ENCODE measurements at regions not wholly inside any gene's neighbourhood (a gene's known extent, or its start where the extent isn't known, plus 50 kb on each side); places are given as distances from the start of the nearest gene placed in this dataset.
"Not testable (repeated sequence)": the region's sequence is repeated elsewhere in the genome, so short reads cannot be mapped to it uniquely, and the experiment has no call there.

DNA sequence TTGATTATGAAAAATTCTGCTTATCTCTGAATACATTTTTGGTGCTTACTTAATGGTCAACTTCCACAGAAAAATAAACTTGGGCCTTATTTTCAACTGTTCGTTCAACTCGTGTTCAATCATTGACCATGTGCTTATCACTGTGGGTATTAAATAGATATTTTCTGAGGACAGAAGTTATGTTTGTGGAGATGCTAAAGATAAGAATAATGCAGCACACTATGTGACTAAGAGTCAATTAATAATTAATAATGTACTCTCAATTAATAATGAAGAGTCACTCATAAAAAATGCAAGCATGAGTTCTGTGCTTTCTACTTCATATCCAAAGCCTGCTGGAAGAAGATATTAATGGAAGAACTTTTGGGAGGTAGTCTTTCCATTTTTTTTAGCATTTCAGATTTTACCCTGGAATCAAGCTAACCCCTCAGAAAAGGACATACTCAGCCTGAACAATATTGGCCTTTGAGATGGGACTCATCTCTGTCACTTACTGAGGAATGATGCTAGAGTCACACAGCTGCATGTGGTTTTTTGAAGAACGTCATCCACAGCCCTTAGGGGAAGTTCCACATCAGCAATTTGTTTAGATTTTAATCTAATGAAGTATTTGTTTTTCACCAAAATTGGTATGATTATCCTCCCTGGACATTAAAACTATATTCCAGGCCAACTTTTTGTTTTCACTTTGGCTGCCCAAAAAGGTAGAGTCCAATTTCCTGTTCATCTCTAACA lies 191.9 kb upstream of the CRIM1 start:
- DNase-seq: no peak

DNA sequence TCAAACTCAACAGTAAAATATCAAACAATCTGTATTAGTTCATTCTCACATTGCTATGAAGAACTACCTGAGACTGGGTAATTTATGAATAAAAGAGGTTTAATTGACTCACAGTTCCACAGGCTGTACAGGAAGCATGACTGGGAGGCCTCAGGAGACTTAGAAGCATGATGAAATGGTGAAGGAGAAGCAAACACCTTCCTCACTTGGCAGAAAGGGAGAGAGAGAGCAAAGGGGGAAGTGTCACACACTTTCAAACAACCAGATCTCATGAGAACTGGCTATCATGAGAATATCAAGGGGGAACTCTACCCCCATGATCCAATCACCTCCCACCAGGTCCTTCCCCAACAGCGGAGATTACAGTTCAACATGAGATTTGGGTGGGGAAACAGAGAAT lies 198.5 kb upstream of the CRIM1 start:
- DNase-seq: not testable (repeated sequence)

DNA sequence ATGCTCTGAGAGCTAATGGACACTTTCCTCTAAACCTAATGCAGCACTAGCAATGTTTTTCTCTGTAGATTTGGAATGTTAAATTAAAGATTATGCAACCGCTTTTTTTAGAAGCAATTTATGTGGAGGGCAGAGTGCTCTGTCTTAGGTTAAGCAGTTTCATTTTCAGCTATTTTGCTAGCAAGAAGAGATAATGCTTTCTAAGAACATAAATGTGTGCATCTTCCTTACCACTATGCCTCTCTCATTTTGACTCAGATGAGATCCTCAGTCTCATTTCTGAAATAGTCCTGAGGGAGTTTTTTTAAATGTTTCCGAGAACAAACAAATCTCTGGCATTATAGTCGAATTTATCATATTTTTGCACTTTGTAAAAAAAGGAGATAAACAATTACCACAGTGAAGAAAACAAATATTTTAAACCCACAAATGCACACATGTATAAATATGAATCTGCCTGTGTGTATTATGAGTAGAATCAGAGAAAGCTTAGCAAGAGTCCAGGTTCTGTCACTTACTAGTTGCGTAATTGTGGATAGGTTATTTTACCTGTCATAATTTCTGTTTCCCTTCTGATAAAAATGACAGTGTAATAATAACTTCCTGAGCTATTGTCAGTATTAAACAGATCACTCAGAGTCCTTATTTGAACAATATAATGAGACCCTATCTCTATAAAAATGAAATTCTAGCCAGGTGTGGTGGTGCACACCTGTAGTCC lies 207.7 kb upstream of the CRIM1 start:
- no peak for DNase-seq

DNA sequence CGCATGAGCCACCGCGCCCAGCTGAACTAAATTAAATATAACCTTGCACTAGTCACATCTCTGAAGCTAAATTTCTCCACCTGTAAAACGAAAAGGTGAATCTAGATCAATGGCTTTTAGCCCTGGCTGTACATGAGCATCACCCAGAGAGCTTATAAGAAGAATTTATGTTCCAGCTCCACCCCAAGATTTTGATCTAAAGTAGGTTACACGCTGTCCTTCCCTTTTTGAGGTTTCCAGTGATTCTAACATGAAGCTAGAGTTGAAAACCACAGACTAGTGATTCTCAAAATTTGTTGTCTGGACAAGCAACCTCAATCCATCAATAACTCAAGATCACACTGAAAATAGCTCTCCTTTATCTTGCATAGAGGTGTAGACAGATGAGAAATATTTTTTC lies 208.8 kb upstream of the CRIM1 start:
- no peak for DNase-seq

DNA sequence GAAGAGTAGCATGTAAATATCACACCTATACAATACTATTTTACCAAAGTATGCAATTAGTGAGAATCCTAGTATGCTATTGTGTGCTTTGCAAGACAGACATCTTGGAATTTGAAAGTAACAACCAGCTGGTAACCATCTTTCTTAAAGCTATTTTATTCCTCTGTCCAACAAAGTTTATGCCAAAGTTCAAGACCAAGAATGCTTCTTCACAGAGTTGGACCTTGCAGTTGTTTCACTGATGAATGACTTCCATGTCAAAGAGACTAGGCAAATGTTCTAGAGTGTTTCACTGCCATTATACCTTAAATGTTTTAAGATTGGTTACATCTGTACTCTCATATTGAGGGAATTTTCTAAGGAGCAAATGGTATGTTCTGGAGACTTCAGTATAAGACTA lies 215.2 kb upstream of the CRIM1 start:
- DNase-seq: no peak

DNA sequence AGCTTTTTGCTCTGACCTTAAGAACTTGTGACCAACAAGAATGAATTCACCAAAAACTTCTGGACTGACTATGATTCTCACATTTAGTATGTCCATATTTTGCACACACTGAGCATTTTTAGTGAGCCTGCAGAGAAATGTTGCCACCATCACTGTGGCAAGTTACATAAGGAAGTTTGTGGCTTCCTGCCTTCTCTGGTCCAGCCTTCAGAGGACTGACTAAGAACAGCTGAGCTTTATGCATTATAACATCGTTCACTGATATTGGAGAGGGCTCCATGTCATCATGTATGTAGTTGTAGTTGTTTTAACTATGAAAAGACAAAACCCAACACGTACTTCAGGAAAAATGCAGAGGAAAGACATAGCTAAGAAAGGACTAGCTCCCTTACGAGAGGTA lies 218.0 kb upstream of the CRIM1 start:
- DNase-seq: no peak

DNA sequence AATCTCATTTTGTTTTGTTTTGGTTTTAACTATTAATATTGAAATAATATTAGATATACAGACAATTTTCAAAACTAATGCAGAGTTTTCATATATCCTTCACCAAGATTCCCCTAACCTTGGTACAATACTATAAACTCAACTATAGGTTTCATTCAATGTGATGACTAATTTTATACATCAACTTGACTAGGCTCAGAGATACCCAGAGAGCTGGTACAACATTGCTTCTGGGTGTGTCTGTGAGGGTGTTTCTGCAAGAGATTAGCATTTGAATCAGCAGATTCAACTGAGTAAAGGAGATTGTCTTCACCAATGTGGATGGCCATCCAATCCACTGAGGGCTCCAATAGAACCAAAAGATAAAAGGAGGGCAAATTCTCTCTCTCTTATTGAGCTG lies 221.3 kb upstream of the CRIM1 start:
- DNase-seq: no peak

DNA sequence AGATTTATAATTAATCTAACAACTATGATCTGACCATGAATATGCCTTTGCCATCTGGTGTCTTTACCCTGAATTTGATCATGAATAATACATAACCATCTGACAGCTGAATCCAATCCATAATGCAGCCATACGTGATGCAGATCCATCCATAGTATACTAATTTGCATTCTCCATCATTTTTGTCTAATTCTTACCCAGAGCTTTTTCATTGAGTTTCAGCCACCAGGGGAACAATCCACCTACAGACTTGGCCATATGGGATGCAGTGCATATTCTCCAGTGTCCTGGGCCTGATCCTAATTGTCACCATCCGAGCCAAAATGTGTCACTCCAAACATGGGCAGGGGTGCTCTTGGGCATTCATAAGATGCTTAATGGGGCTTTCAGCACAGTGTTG lies 227.2 kb upstream of the CRIM1 start:
- no peak for DNase-seq

DNA sequence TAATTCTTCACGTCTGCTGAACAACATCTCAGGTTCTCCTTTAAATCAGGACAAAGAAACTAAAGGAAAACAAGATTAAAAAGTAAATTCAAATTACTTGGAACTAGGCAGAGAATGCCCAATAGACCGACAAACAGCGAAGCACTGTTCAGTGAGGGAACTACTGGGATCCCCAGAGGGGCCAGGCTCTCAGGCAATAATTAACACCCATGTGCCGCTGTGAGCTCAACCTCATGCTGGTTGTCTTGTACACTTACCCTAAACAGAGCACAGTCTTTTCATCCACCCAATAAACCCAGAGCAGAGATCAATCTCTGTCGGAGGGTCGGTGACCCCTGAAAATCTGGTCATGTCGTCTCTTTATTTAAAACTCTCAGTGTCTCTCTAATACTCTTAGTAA lies 229.9 kb upstream of the CRIM1 start:
- no peak for DNase-seq

DNA sequence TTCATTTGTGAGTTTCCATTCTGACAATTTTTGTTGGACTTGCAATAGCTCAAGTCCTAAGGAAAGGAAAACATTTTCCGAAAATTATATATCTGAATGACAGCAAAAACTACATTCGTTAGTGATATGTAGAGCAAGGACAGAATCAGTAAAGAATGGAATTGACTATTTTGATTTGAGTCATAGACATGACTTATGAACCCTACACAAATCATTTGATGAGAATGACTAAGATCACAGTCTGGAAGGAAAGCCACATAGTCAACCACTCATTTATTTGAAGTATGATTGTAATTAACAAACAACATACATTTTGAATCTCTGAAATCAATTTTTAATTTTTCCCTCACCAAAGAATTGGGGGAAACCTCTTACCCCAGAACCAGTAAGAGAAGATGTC lies 231.6 kb upstream of the CRIM1 start:
- DNase-seq: no peak

DNA sequence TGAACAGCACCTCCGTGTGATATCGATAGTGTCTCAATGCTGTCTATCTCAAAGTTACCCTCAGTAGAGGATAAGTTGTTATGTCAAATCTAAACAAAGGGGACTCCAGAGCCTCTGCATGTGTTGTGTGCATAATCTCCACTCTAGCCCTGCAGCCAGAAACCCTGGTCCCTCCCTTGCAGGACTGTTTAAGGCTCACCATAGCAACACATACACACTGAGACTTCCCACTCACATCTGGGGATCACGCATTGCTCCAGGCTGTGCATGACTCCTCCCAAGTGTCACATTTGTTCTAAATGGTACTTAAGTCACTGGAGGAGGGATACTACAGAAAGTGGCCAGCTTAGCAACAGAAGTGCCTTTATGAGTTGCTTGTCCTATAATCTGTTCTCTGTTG lies 258.6 kb upstream of the CRIM1 start:
- DNase-seq: no peak

DNA sequence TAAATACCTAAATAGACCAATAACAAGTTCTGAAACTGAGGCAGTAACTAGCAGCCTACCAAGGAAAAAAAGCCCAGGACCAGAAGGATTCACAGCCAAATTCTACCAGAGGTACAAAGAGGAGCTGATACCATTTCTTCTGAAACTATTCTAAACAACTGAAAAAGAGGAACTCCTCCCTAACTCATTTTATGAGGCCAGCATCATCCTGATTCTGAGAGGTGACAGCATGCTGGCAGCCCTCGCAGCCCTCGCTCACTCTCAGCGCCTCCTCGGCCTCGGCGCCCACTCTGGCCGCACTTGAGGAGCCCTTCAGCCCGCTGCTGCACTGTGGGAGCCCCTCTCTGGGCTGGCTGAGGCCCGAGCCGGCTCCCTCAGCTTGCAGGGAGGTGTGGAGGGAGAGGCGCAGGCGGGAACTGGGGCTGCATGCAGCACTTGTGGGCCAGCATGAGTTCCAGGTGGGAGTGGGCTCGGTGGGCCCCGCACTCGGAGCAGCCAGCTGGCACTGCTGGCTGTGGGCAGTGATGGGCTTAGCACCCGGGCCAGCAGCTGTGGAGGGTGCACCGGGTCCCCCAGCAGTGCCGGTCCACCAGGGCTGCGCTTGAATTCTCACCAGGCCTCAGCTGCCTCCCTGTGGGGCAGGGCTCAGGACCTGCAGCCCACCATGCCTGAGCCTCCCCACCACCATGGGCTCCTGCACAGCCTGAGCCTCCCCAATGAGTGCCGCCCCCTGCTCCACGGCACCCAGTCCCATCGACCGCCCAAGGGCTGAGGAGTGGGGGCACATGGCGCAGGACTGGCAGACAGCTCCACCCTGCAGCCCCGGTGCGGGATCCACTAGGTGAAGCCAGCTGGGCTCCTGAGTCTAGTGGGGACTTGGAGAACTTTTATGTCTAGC lies 263.5 kb upstream of the CRIM1 start:
- not testable (repeated sequence) for DNase-seq

DNA sequence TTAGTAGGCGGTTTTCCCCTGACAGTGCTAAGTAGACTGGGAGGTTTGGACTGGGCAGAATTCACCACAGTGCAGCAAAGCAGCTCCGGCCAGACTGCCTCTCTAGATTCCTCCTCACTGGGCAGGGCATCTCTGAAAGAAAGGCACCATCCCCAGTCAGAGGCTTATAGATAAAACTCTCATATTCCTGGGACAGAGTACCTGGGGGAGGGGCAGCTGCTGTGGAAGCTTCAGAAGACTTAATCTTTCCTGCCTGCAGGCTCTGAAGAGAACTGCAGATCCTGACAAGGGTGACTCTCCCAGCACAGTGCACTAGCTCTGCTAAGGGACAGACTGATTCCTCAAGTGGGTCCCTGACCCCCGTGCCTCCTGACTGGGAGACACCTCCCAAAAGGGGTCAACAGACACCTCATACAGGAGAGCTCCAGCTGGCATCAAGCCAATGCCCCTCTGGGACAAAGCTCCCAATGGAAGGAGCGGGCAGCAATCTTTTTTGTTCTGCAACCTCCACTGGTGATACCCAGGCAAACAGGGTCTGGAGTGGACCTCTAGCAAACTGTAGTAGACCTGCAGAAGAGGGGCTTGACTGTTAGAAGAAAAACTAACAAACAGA lies 266.8 kb upstream of the CRIM1 start:
- no peak for DNase-seq

DNA sequence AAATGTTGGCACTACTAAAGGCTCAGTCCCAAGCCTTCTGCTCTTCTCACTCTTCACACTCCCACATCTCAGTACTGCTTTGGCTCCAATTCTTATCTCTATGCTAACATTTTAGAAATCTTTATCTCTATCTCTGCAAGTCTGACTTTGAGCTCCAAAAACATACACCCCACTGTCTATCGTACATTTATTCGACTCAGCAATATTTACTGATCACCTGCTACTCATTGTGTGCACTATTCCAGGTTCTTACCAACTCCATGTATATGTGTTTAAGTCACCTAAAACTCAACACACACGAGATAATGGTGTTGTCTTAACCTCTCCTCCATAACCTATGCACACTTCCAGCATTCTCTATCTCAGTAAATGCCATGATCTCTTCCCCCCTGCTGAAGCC lies 268.2 kb upstream of the CRIM1 start:
- no peak for DNase-seq

DNA sequence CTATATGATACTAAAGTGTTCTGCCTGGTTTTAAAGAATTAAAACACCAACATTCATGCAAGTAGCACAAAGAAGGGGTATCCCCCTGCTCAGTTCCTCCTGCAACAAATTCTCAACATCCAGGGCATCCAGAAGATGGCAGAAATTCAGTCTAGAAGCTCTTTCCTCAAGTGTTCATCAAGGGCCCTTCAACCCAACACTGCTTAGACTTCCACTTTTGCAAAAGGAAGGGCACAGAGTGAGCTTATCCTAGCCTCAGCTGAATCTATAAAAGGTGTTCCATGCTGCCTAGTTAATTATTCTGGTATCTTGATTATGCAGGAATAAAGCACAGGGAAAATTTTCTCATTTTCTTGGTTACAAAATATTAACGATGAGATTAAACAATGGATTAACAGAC lies 275.8 kb upstream of the CRIM1 start:
- no peak for DNase-seq

DNA sequence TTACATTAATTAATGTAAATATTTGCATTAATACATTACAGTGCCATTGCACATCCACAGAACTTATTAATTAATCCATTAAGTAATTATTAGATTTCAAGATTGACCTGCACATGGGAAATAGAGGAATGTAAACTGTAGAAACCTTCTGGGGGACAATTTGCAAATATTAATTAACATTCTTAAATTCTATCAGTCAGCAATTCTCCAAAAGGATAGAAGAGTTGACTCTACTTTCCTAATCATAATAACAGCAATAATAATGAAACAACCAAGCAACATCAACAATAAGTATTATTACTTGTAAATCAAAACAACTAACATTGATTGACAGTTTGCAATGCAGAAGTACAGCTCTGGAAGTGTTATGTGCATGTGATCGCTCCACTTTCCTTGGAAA lies 281.6 kb upstream of the CRIM1 start:
- no peak for DNase-seq

DNA sequence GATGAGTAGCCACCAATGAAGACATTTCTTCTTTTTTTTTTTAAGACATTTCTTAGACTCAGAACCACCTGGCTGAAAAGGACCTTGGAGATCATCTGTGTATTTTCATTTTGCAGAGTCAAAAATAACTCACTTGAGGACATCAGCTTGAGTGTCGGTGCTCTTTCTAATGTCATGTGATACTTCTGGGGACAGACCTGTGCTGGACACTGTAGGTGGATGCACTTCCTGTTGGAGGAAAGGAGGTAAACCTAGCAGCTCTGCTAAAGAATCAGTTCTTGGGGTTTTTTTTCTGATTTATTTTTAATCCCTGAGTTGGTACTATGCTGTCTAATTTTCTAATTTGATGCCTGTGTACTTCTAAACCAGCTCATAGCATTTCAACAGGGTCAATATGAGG lies 283.9 kb upstream of the CRIM1 start:
- DNase-seq: no peak

DNA sequence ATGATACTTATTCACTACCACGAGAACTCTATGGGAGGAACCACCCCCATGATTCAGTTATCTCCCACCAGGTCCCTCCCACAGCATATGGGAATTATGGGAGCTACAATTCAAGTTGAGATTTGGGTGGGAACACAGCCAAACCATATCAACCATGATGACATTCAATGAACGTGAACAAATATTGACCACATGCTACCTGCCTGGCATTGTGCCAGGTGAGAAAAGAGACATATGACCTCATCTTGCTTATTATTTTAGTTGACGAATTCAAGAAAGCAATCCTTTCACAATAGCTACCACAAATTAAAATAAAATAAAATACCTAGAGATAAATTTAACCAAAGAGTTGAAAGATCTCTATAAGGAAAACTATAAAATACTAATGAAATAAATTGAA lies 286.5 kb upstream of the CRIM1 start:
- DNase-seq: no peak

DNA sequence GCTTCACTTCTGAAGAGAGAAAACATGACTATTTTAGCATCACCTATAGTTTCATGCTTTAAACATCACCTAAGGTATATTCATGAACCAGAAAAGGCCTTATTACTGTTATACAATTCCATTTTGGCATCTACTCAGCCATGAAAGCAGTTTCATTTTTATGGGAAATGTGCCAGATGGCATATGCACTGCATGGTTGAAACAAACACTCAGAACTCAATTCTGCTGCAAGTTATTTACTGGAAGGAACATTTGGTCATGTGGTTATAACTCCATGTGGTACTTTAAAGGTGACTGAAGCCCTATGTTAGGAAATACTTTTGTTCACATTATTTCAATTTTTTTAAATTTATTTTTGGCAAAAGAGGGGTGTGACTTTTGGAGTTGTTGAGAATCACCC lies 287.5 kb upstream of the CRIM1 start:
- DNase-seq: no peak

DNA sequence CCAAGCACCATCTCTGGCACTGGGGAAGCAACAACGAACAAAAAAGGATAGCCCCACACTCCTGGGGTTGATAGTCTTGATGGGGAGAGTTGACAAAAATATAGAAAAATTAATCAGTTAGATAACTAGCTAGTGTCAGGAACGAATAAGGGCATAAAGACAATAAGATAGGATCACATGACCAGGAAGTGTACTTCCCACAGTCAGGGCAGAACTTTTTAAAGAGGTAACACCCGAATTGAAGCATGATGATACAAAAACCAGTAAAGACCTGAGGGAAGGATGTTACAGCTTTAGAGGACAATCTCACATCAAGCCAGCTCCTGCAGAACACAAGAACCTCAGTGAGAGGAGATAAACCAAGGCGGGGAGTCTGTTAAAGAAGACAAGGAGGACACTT lies 295.4 kb upstream of the CRIM1 start:
- DNase-seq: no peak

DNA sequence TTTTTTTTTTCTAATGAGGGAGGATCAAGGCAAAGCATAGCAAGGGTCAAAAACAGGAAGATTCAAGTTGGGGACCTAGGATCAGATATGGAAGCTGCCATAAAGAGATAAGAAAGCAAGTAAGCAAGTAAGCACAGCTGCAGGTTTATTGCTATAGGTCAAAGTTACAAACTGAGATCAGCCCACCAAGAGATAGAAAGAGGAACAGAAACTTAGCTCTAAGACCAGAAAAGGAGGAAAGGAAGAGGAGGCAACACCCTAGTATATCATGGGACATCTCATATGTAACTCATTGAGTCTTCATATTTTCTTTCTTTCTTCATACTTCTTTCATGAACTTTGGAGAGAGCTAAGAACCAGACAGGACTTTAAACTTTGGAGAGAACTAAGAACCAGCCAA lies 295.9 kb upstream of the CRIM1 start:
- no peak for DNase-seq

DNA sequence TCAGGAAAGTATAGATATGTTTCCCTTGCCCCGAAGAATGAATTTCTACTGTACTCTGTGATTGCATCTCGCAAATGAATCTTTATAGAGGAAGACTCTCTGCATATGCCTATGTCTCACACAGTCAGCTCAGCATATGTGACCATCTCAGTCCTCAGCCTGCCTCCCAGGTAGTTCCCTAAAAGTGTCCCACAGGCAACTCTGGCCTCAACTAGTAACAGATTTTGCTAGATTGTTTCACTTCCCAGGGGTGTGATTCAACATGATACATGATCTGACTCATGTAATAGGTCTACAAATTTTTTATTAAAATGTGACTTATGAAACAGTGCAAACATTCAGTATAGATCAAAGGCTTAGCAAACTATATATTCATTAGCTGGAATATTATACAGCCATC lies 296.6 kb upstream of the CRIM1 start:
- no peak for DNase-seq

DNA sequence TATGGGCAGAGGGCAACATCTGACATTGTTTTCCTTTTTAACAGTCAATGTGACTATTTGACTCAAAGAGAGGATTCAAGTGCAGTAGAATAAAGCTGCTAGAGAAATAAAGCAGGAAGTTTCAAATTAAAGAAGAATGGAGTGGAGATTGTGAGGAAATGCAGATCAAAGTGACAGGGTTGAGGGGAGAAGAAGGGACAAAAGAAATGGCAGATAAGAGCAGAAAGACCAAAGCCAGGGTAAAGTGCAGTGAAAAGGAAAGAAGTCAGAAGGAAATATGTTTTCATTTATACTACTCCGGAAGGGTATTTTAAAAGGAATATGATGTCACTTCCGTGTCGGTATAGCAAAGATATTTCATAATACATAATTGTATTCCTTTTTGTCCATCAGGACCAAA lies 297.5 kb upstream of the CRIM1 start:
- no peak for DNase-seq

Measured in activated T-cell treated with anti-CD3 and anti-CD28 coated beads, Interleukin-2, amount 50 U/mL, for 48 hours (primary cell).